CD4-positive, alpha-beta T cell treated with Interleukin-17A for 4 hours (primary cell): ENCODE measurements at regions not wholly inside any gene's neighbourhood (a gene's known extent, or its start where the extent isn't known, plus 50 kb on each side); places are given as distances from the start of the nearest gene placed in this dataset.
"Not testable (repeated sequence)": the region's sequence is repeated elsewhere in the genome, so short reads cannot be mapped to it uniquely, and the experiment has no call there.

Source experiments
- DNase-seq: peaks from one replicate; pipeline ENCODE4 v3.0.0-alpha.2; 2020; ENCODE audit warnings: mixed read lengths

DNA sequence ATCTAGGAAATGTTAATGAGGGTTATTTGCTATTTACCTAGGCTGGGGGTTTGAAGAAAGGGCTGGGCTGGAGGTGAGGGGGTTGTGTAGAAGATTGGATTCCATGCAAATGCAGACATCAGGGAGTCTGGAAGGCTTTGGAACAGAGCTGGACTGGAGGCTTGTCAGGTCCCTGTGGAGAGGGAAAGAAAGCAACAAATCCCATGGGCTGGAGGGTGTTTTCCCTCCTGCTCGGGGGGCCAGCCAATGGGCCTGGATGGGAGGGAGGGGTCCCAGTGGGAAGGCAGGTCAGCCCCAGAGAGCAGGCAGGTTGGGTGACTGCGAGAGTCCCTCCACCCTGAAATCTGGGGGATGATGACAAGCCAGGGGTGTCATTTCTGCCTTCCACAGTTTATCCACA lies 431.8 kb downstream of the RPS24 start:
- DNase-seq: no peak

DNA sequence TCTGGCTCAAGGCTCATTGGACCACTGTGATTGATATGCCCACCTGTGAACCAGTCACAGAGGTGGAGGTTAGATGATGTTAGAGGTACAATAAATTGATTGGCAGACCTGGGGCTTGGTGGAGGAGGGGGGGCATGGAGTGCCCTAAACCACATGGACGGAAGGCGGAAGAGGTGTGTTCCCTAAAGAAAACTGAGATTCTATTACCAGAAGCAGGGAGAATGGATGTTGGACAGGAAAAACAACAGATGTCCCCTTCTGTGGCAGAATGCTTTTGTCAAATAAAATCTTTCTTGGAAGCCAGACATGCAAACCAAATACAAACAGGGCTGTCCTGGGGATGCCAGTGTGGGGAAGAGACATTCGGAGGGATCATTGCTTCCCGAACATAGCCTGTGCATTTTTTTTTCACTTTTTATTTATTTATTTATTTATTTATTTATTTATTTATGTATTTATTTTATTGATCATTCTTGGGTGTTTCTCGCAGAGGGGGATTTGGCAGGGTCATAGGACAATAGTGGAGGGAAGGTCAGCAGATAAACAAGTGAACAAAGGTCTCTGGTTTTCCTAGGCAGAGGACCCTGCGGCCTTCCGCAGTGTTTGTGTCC lies 433.9 kb downstream of the RPS24 start:
- no peak for DNase-seq

DNA sequence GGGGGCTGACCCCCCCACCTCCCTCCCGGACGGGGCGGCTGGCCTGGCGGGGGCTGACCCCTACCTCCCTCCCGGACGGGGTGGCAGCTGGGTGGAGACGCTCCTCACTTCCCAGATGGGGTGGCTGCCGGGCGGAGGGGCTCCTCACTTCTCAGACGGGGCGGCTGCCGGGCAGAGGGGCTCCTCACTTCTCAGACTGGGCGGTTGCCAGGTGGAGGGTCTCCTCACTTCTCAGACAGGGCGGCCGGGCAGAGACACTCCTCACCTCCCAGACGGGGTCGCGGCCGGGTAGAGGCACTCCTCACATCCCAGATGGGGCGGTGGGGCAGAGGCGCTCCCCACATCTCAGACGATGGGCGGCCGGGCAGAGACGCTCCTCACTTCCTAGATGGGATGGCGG lies 435.1 kb downstream of the RPS24 start:
- not testable (repeated sequence) for DNase-seq

DNA sequence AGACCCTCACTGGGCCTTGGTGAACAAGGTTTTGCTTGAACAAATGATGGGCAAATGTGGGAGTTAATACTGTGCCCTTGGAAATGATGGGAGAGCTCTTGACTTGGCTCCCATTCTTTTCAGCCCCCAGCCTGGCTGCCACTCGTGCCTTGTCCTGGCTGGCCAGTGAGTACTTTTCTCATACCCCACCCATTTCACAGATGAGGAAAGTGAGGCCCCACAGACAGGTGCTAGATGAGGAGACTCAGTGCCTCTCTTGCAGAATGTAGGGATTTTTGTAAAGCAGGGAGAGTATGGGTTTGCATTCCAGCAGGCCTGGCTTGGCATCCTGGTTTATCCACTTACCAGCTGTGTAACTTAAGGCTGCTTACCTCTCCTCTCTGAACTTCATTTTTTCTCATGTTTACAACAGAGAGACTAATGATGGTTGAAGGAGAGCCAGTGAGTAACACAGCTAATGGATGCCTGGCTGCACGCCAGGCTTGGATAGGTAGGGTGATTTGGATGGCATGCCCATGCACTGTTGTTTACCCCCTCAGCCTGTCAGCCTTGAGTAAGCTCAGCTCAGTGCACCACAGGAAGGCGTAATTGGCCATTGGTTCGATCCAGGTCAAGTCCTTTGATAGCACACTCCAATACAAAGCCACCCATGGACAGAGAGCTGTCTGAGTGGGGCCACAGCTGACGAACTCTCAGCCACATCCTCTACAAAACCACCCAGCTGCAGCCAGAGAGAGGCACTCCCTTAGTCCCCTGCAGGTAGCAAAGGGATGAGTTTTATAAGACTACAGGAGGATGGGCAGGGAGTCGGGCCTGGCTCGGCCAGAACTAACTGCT lies 436.8 kb downstream of the RPS24 start:
- no peak for DNase-seq

DNA sequence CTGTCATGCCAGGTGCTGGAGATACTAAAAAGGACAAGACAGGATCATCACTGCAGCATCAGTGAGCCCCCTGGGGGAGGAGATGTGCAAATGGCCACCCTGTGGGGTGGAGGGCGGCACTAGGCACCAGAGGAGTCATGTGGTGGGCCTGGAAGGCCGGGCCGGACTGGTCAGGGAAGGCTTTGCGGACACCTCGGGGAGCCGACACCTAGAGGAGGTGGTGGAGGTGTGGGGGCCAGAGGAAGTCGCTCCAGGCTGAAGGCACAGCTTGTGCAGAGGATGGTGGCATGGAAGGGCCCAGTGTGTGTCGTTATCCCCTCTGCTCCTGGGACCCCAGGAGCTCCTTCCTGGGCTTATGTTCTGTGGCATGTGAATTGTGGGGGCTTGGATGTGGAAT lies 437.7 kb downstream of the RPS24 start:
- DNase-seq: no peak

DNA sequence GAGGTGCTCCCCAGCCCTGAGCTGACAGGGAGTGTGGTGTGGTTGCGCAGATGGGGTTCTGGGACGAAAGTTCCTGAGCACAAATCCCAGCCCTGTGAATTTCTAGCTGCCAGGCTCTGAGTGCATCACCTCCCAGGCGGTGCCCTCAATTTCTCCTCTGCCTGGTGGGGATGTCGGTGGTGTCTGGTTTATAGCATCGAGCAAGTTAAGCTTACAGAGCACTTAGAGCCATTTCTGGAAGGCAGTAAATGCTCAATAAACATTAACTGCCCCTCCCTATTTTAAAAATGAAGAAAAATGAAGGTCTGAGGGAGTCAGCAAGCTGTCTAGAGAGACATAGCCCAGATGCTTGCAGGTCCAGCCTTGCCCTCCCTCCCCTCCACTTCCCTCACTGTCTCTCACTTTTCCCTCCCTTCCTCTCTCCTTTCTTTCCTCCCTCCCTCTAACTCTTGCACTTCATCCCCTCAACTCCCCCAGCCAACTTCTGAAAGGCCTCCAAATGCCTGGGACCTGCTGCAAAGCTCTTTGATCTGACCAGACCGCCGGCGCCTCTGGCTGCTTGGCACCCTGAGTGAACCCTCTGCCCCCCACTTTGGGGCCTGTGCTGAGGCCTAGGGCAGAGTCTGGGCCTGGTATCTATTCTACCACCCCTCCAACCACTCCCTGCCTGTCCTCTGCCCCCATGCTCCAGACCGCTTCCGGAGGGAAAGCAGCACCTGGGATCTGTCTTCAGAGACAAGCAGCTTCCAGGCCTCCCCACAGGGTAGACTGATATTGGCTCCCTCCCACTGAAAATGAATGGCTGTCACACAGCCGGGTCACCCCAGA lies 438.3 kb downstream of the RPS24 start:
- no peak for DNase-seq

DNA sequence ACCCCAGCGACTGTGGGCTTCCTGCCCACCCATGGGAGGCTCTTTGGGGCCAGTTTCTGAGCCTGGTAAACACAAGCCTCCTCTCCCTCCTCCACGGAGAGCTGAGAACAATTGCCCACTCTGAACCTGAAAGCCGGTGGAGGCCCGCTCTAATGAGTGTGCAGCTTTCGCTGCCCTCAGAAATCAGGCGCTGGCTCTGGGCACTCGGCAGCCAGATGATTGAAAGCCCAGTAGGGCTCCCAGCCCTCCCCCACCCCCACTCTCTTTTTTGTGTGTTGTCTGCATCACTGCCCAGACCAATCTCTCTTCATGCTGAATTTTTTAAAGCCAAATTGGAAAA lies 438.9 kb downstream of the RPS24 start:
- DNase-seq: no peak

DNA sequence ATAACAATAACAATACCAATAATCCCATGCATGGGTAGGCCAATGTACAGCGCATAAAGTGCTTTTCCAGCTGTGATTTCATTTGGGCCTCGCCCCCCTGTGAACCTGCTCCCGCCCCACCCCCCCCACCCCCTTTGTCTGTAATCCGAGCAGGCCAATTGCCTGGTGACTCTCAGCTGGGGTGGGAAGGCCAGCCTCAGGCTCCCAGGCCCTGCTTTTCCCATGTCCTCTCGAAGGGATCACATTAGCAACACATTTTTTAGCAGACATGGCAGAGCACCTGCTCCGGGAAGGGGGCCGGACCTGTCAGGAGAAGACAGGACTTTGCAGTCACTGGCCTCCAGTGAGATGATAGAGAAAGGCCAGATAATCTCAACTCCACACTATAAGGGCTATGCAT lies 439.3 kb downstream of the RPS24 start:
- DNase-seq: no peak

DNA sequence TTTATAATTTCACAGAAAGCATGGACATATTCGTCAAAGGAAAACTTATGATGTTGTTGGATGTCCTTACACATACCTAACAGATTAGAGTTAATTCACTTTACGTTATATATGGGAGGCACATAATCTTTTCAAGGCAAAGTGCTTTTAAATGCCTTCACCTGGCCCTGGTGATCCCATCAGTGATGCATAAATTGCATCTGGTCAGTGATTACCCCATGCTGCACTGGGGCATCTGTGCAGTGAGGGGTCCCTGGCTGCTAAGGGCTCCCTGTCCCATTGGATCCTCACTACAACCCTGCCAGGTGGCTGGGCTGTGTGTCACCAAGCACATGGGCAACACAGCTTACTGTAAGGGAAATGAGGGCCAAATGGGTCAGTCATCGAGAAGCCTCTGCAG lies 441.1 kb downstream of the RPS24 start:
- no peak for DNase-seq

DNA sequence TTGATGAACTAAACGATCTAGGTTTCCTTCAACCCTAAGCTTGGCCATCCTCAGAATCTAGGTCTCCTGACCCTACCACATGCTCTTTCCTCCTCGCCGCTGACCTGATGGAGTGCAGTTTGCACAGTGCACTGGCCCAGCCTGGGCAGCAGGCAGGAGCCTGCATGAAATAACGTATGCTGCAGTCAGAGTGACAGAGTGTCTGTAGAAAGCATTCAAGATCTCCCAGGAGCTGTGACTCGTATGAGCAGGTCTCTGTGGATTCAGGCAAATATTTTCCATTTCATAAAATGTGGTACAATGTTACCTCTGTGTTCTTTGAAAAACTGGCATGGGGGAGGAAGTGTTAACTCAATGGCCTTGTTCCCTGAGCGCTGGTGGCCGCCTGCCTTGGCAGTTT lies 441.8 kb downstream of the RPS24 start:
- no peak for DNase-seq

DNA sequence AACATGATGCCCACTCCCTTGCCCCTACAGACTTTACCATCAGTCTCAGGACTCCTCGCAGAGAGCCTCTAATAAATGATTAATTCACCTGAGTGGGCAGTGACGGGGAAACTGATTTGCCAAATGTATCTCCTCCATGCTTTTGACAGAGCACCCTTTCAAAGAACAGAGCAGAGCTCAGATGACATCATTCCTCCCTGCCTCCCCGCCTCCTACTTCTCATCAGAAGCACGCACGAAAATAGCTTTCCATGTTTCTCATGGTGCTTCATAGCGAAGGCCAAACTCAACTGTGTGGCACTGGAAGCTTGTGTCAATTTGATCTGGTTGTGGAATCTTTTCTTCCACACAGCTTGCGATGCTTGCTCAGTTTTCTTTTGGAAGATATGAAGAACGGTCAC lies 442.5 kb downstream of the RPS24 start:
- no peak for DNase-seq

DNA sequence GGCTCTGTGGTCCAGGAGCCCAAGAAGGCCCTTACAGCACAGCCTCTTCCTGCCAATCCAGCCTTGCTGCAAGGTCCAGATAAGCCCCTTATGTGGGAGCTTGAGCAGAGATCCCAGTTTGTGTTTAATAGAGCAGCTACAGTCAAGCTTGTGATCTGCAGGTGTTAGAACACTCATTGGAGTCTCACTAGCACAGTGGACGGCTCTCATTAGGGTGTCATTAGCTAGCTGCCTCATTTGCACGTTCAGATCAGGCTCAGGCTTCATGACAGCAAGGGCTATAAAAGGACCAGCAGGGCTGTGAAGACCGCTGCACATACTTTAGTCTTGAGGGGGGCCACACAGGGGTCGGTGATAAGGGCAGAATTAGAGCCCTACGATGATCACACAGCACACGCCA lies 443.2 kb downstream of the RPS24 start:
- DNase-seq: no peak

DNA sequence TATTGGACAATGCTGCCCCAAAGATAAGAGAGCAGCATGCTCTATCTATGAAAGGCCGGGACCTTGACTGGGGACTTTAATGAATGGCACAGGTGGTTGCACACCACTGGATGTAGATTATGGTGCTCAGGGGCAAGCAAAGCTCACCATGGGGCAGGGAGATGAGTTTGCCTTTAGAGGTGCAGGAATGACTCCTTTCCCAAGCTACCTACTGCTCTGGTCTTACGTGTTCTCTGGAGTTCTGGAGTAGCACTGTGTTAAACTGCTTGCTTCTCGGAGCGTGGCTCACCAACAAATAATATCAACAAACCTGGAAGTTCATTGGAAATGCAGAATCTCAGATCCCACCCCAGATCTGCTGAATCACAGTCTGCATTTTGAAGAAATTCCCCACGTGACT lies 445.3 kb downstream of the RPS24 start:
- no peak for DNase-seq

DNA sequence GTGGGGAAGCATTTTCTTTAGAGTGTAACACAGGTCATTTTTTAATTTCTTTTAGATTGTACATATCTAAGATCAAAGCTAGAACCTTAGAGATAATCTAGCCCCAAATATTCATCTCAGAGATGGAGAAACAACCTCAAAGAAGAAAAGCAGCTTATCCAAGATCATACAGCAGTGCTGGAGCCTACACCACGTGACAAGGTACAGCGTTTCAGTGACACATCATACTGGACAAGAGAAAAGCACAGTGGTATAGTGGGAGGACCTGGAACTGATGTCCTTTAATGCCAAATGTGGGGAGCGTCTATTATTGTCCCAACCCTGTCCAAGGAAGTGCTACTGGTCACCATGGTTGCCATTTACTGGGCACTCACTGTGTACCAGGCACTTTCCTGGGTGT lies 445.8 kb downstream of the RPS24 start:
- DNase-seq: no peak

DNA sequence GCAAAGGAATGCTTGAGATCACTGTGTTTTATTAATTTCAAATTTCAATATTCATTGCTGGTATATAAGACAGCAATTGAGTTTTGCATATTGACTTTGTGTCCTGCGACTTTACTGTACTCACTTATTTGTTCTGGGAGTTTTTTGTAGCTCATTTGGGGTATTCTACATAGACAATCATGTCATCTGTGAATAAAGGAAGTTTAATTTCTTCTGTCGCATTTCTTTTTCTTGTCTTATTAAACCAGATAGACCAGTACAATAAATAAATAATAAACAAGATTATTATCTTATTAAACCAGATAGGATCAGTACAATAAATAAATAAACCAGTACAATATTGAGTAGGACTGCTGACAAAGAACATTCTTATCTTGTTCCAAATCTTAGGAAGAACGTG lies 448.2 kb downstream of the RPS24 start:
- DNase-seq: no peak

DNA sequence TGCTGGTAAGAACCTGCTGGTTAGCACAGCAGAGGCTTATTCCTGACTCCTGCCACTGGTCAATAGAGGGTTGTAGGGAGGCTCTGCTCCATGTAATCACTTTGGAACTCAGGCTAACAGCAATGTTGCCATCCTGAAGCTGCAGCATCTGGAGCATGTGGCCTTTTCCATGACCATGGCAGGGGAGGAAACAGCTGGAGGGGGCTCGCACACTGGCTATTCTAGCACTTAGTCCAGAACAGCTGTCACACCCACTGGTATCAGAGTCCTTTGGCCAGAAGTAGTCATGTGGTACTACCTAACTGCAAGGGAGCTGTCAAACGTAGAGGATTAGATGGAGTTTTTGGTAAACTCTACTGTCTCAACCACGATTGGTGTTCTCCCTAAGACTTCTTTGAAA lies 450.0 kb downstream of the RPS24 start:
- no peak for DNase-seq

DNA sequence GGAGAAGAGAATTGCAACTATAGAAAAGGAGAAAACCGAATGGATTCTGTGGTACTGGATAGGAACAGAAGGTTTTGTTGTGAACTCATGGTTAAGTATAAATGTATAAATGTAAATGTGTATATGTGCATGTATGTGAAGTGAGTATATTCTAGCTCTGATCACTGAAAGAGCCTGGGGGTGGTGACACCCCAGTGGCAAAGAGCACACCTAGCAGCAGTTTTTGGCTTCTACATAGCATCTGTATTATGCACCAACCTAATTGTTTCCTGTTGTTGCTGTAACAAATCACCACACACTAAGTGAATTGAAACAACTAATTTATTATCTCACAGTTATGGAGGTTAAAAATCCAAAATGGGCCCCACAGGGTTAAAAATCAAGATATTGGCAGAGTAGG lies 455.4 kb downstream of the RPS24 start:
- no peak for DNase-seq

DNA sequence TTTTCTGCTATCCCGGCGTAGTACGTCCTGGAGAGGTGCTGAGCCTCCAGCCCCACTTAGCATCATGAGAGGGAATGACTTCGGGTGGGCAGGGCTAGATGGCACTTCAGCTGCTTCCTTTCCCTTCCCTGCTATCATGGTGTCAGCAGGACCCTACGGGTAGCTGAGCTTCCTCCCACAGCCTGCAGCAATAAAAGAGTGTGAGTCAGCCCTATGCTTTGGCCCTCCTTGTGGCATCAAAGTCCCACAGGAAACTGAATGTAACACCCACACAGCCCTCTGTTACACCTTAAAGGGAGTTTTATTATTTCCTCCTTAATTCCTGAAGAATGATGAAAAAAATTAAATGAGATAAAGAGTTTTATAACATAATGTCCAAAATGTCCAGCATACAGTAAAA lies 458.1 kb downstream of the RPS24 start:
- DNase-seq: no peak

DNA sequence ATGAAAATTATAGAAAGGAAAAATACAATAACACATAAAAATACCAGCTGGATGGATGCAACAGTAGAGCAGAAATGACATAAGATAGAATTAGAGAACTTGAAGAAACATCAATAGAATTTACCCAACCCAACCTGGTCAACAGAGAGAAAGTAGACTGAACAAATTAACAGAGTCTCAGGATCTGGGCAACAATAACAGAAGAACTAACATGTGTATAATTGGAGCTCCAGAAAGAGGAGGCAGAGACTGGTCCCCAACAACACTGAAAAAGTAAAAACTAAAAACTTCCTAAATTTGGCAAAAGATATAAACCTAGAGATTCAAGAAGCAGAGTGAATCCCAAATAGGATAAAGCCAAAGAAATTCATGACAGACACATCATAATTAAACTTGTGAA lies 458.8 kb downstream of the RPS24 start:
- DNase-seq: no peak

DNA sequence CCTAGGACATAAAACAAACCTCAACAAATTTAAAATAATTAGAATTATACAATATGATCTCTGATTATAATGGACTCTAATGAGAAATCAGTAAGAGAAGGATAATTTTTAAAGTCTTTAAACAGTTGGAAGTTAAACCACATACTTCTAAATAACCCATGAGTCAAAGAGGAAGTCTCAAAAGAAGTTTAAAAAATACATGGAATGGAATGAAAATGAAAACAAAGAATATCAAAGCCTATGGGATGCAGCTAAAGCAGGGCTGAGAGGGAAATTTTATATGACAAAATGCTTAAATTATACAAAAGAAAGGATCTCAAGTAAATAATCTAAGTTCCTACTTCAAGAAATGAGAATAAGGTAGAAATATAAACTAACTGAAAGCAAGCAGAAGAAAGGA lies 460.5 kb downstream of the RPS24 start:
- no peak for DNase-seq

DNA sequence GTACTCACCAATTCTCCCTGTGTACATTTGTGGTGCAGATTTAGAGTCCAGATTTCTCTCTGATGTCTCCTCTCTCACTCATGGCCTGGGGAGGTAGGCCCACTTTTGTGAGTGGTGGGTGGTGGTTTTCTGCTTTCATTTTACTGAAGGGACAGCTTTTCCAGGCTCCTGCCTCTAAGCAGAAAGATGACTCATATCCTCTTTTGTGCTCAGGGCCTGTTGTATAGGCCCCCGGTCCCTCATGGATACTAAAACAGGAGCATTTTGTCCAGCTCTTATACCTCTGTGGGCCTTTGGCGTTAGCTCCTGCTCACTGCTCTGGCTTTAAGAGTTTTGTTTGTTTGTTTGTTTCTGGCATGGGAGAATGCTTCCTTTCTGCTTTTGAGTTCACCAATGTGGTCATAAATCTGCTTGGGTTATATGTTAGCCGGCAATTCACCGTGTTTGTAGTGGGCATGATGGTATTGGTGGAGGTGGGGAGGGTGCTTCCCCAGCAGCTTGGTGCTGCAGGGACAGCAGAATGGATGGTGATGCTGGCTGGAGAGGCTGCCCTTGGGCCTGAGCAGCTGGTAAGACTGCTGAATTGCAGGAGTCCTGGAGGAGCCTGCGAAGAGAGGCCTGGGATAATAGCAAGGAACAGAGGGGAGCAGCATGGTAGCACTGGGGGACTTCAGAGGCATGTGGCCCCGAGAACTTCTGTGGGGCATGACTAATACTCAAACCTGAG lies 468.7 kb downstream of the RPS24 start:
- no peak for DNase-seq

DNA sequence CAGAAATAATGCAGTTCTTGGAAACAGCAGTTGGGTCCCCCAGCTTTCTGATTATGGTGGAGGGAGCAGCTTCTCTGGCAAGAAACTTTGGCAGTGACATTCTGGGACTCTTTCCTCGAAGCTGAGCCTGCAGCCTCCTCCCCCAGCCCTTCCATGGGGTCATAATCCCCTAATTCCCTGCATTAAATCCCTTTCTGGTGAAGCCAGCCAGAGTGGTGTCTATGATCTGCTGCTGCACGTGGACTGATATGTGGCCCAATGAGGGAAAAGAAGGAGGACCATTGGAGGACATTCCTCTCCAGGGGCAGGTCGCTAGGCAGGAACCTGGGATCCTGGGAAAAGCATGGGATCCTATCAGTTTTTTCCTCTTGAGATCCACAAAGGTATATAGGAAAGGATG lies 470.5 kb downstream of the RPS24 start:
- no peak for DNase-seq

DNA sequence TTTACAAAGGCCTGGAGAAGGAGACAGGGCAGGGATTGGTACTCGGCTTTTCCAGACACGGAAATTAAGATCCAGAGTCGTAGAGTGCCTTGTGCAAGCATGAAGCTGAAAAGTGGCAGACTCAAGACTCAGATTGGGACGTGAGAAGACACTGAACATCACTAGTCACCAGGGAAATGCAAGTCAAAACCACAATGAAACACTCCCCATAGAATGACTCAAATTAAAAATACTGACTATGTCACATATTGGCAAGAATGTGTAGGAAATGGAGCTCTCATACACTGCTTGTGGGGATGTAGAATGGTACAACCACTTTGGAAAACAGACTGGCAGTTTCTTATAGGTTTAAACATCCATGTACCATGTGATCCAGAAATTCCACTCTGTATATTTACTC lies 472.0 kb downstream of the RPS24 start:
- no peak for DNase-seq
